Right lobe of liver (tissue), 6 donors: ENCODE measurements at regions not wholly inside any gene's neighbourhood (a gene's known extent, or its start where the extent isn't known, plus 50 kb on each side); places are given as distances from the start of the nearest gene placed in this dataset.
A peak's percentile ranks its signal among the peaks of the same experiment; 100 is the strongest.

Experiments used
- ATAC-seq, 4 donors: fragments of 200-7000 bp; cut with Tn5 transposase; one replicate each; pipeline ENCODE4 v1.9.1; 2020; ENCODE audit warnings: mild to moderate bottlenecking in 4 of 4, moderate library complexity in 4 of 4
- DNase-seq, 3 donors: peaks; one replicate each; pipeline ENCODE4 v3.0.0-alpha.2; 2020
- H3K27ac ChIP-seq, 3 donors: fragments of 200-600 bp; one replicate each; pipeline ENCODE4 v1.8.0; 2022
- H3K27me3 ChIP-seq, 2 donors: fragments of 200-600 bp; one replicate each; pipeline ENCODE4 v1.8.0; 2022
- H3K36me3 ChIP-seq, 4 donors: fragments of 200-600 bp; sonication (generic) in 1 of 4; one replicate each; pipeline versions ENCODE4 v1.5.1 to v1.8.0; 2017 to 2022; ENCODE audit warnings: control low read depth in 1 of 4
- H3K4me1 ChIP-seq, 4 donors: fragments of 200-600 bp; sonication (generic) in 1 of 4; one replicate each; pipeline versions ENCODE4 v1.5.1 to v1.8.0; 2017 to 2022; ENCODE audit warnings: control low read depth in 1 of 4
- H3K4me3 ChIP-seq, 3 donors: fragments of 200-600 bp; one replicate each; pipeline ENCODE4 v1.8.0; 2022
- H3K9me3 ChIP-seq, 4 donors: fragments of 200-600 bp; sonication (generic) in 1 of 4; one replicate each; pipeline versions ENCODE4 v1.5.1 to v1.8.0; 2017 to 2022; ENCODE audit warnings: control low read depth in 1 of 4
- POLR2A ChIP-seq: fragments of 450-650 bp; IDR thresholded peaks from one replicate; pipeline ENCODE4 v1.6.1; 2017; ENCODE audit warnings: antibody characterized with exemption, mild to moderate bottlenecking
- WGBS: methylation state at CpG from one replicate; pipeline ENCODE4 v1.1.6; 2018; ENCODE audit warnings: low coverage, low lambda C conversion rate; ENCODE audit not compliant: insufficient coverage; ENCODE audit errors: missing lambda C conversion rate; 5-methylcytosine and 5-hydroxymethylcytosine counted together
- intact Hi-C, 2 donors: fragments of 100-400 bp; cut with DNase I; formaldehyde crosslinking; loops; one replicate each; pipeline versions ENCODE4 v1.11.2 to v1.14.1; 2022
- TF ChIP-seq, protein P1 (sequence below), 4 donors: fragments of 200-600 bp in 3 of 4; fragments of 450-650 bp in 1 of 4; IDR thresholded peaks; one replicate each; pipeline versions ENCODE4 v1.5.1 to v1.8.0; 2016 to 2022; ENCODE audit warnings: antibody characterized with exemption in 4 of 4, mild to moderate bottlenecking in 2 of 4
- donor health status: DM: no; HTN: yes; CAD: no.
- donor health status: DM: no; HTN: no; CAD: no.
- donor health status: DM: no; HTN: no; CAD: no.
- donor health status: DM: no; HTN: yes; CAD: no.
- donor health status: DM: no; HTN: yes; CAD: no.

GRCh38 chr10:123579675-123580074, 86.5 kb upstream of the GPR26 start:
- 48% methylated on average over 5 of the region's 5 CpGs for WGBS
- no peaks in the 10 kb centered on the region for H3K36me3 ChIP-seq
- ATAC-seq (no peak), DNase-seq (no peak)
- TF ChIP-seq, protein P1, sequence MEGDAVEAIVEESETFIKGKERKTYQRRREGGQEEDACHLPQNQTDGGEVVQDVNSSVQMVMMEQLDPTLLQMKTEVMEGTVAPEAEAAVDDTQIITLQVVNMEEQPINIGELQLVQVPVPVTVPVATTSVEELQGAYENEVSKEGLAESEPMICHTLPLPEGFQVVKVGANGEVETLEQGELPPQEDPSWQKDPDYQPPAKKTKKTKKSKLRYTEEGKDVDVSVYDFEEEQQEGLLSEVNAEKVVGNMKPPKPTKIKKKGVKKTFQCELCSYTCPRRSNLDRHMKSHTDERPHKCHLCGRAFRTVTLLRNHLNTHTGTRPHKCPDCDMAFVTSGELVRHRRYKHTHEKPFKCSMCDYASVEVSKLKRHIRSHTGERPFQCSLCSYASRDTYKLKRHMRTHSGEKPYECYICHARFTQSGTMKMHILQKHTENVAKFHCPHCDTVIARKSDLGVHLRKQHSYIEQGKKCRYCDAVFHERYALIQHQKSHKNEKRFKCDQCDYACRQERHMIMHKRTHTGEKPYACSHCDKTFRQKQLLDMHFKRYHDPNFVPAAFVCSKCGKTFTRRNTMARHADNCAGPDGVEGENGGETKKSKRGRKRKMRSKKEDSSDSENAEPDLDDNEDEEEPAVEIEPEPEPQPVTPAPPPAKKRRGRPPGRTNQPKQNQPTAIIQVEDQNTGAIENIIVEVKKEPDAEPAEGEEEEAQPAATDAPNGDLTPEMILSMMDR (IDR thresholded peaks at IDR 0.05): no peak
- TF ChIP-seq POLR2A: no peak
- H3K27me3 ChIP-seq: peaks cover 0 to 15% of the 10 kb centered on the region in 2 donors
- H3K4me3 ChIP-seq: no peak overlapping the region
- H3K27ac ChIP-seq: no peak overlapping the region
- no peaks in the 10 kb centered on the region for H3K4me1 ChIP-seq
- no peaks in the 10 kb centered on the region for H3K9me3 ChIP-seq
- intact Hi-C loops: loop anchor here (5.0 kb wide), 1 partner anchor 388 kb away; no protein-coding TSS in a partner anchor

DNA sequence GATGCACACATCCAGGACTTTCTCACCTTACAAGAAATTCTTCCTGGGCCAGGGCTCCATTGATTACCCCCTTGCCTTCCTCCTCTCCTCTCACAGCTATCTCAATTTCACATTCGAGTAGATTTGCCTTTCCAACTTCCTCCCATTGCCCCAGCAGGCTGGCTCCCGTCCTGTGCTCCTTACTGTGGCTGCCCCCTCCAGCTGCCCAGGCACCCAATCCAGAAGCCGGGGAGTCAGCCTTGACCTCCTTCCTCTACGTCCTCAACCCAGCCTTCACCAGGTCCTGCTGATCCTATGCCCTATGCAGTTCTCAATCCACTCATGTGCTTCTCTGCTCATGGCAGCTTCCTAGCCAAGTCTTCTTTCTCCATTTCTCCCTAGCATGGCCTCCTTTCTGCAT, 85.7 kb upstream of the GPR26 start:
- Histone ChIP-seq H3K4me3 (no peak overlapping the region), H3K36me3 (no peaks in the 10 kb centered on the region), H3K9me3 (no peaks in the 10 kb centered on the region), H3K27me3 (peaks cover 0 to 15% of the 10 kb centered on the region in 2 donors), H3K4me1 (no peaks in the 10 kb centered on the region), H3K27ac (no peak overlapping the region)
- ATAC-seq: no peak
- intact Hi-C loops: loop anchor here (5.0 kb wide), 1 partner anchor 387 kb away; no protein-coding TSS in a partner anchor
- TF ChIP-seq, protein P1 (IDR thresholded peaks at IDR 0.05): no peak
- TF ChIP-seq POLR2A: no peak
- WGBS: 22% methylated on average over 4 of the region's 4 CpGs
- DNase-seq: no peak

DNA sequence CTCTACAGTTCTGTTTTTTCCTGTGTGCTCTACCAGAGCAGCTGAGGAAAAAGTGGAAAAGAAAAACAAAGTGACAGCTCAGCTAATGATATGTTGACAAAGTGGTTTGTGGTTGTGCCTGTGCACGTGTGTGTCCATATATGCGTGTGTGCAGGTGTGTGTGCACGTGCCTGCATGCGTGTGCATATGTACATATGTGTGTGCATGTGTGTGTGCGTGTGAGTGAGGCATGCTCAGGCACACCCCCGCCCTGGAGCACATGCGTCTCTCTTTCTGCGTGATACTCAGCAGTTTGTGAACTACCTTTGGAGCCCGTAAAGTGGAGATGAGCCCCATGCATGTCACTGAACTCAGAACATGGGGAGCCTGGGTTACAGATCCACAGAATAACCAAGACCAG, 84.5 kb upstream of the GPR26 start:
- TF ChIP-seq POLR2A: no peak
- TF ChIP-seq, protein P1 (IDR thresholded peaks at IDR 0.05): no peak
- WGBS: 10% methylated on average over 3 of the region's 9 CpGs
- ATAC-seq: no peak
- H3K27me3 ChIP-seq: peaks cover 0 to 15% of the 10 kb centered on the region in 2 donors
- no peaks in the 10 kb centered on the region for H3K36me3 ChIP-seq
- no peak overlapping the region for H3K4me3 ChIP-seq
- DNase-seq: no peak
- no peak overlapping the region for H3K27ac ChIP-seq
- intact Hi-C loops: loop anchor here (5.0 kb wide), 1 partner anchor 386 kb away; no protein-coding TSS in a partner anchor
- H3K9me3 ChIP-seq: no peaks in the 10 kb centered on the region
- H3K4me1 ChIP-seq: no peaks in the 10 kb centered on the region

- Histone ChIP-seq H3K4me1 (no peaks in the 10 kb centered on the region), H3K9me3 (no peaks in the 10 kb centered on the region), H3K36me3 (no peaks in the 10 kb centered on the region), H3K27ac (no peak overlapping the region), H3K27me3 (peaks cover 0 to 15% of the 10 kb centered on the region in 2 donors), H3K4me3 (no peak overlapping the region)
- peak; percentile 75 to 82 (median 78) for DNase-seq
- peak; percentile 80 to 88 (median 83) for ATAC-seq
- WGBS: 23% methylated on average over 6 of the region's 6 CpGs
- intact Hi-C loops: loop anchor here (5.0 kb wide), 1 partner anchor 385 kb away; no protein-coding TSS in a partner anchor
- TF ChIP-seq, protein P1 (IDR thresholded peaks at IDR 0.05): peak; percentile 65 to 90 (median 88)
- no peak for TF ChIP-seq POLR2A
These were observed 83.8 kb upstream of the GPR26 start for GRCh38 chr10:123582084-123582989.
